Neuron (in vitro differentiated cells): ENCODE measurements at regions not wholly inside any gene's neighbourhood (a gene's known extent, or its start where the extent isn't known, plus 50 kb on each side); places are given as distances from the start of the nearest gene placed in this dataset.

Experiments used
- H2AFZ ChIP-seq: one replicate; pipeline ENCODE4 v1.6.1; 2013; ENCODE audit warnings: low read depth, mild to moderate bottlenecking, inconsistent platforms, low read length, moderate library complexity
- H3K27me3 ChIP-seq: one replicate; pipeline ENCODE4 v1.6.1; 2013; ENCODE audit warnings: low read length; ENCODE audit not compliant: insufficient read depth
- H3K36me3 ChIP-seq: one replicate; pipeline ENCODE4 v1.6.1; 2013; ENCODE audit warnings: low read length; ENCODE audit not compliant: insufficient read depth
- H3K4me1 ChIP-seq: one replicate; pipeline ENCODE4 v1.6.1; 2013; ENCODE audit warnings: low read length; ENCODE audit not compliant: insufficient read depth
- H3K4me3 ChIP-seq: 2 replicates; pipeline ENCODE4 v1.5.1; 2013; ENCODE audit warnings: mild to moderate bottlenecking, low read length, moderate library complexity
- H3K9me3 ChIP-seq: one replicate; pipeline ENCODE4 v1.6.1; 2013; ENCODE audit warnings: low read length

DNA sequence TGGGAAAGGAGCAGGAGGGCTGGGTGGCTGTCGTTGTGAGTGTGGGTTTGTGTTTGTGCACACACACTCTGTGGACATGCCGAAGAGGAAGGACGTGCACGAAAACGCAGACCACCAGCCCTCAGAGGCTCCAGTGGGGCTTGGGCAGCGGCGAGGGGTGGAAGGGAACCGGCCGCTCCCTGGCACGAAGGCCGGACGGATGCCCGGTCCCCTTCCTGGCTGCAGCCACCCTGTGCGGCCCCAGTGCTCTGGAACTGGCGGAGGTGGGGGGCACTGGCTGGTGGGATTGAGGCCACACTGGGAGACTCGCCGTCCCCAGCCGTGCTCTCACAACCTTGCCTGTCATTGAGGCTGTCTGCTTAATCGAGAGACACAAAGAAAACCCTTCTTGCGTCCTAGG, 852.6 kb upstream of the SALL3 start:
- no peaks in the 10 kb centered on the region for H3K36me3 ChIP-seq
- H3K9me3 ChIP-seq = no peaks in the 10 kb centered on the region
- no peaks in the 10 kb centered on the region for H3K27me3 ChIP-seq
- H3K4me1 ChIP-seq = no peaks in the 10 kb centered on the region
- H2AFZ ChIP-seq = no peak overlapping the region
- H3K4me3 ChIP-seq = no peak overlapping the region

GRCh38 chr18:78128004-78128403, 851.6 kb upstream of the SALL3 start:
- Histone ChIP-seq H3K36me3 (no peaks in the 10 kb centered on the region), H3K9me3 (no peaks in the 10 kb centered on the region), H3K4me3 (no peak overlapping the region), H3K4me1 (no peaks in the 10 kb centered on the region), H2AFZ (no peak overlapping the region), H3K27me3 (no peaks in the 10 kb centered on the region)

GRCh38 chr18:78129260-78129659, 850.4 kb upstream of the SALL3 start:
- no peak overlapping the region for H3K4me3 ChIP-seq
- H3K36me3 ChIP-seq = no peaks in the 10 kb centered on the region
- no peak overlapping the region for H2AFZ ChIP-seq
- H3K27me3 ChIP-seq = no peaks in the 10 kb centered on the region
- H3K4me1 ChIP-seq = no peaks in the 10 kb centered on the region
- no peaks in the 10 kb centered on the region for H3K9me3 ChIP-seq

DNA sequence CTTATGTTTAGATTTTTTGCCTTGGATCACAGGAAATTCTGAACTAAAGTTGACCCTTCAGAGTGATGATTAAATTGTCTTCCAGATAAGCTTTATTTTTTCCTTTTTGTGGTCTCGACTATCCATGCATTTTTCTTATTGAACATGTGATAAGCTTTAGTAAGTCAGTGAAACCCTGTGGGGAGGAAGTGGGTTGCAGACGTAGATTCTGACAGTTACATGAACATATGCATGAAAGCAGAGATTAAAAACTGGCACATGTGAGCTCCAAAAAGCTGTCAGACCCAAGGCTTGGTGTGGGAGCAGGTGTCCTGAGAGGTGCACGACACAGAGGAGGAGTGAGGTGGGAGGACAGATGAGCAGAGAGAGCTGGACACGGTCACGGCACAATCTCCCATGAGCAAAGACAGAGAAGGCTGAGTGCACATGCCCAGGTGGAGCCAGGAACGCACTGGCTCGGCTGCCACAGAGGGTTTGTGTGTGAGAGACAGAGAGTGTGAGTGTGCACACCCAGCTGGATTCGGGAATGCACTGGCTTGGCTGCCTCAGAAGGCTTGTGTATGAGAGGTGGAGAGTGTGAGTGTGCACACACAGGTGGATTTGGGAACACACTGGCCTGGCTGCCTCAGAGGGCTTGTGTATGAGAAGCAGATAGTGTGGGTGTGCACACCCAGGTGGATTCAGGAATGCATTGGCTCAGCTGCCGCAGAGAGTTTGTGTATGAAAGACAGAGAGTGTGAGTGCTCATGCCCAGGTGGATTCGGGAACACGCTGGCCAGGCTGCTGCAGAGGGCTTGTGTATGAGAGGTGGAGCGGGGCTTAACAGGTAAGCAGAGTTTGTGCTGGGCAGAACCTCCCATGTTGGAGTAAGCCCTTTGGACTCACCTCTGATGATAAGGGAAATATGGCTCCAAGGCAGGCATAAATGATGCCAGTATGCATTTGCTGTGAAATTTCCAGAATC, 849.1 kb upstream of the SALL3 start:
- no peaks in the 10 kb centered on the region for H3K27me3 ChIP-seq
- no peaks in the 10 kb centered on the region for H3K9me3 ChIP-seq
- no peaks in the 10 kb centered on the region for H3K36me3 ChIP-seq
- no peaks in the 10 kb centered on the region for H3K4me1 ChIP-seq
- H3K4me3 ChIP-seq = no peak overlapping the region
- H2AFZ ChIP-seq = no peak overlapping the region

- Histone ChIP-seq H3K9me3 (no peaks in the 10 kb centered on the region), H3K4me1 (no peaks in the 10 kb centered on the region), H3K36me3 (no peaks in the 10 kb centered on the region), H3K27me3 (peaks cover 9% of the 10 kb centered on the region), H2AFZ (no peak overlapping the region), H3K4me3 (no peak overlapping the region)
Measured at GRCh38 chr18:78133729-78134128, 845.9 kb upstream of the SALL3 start.

- no peaks in the 10 kb centered on the region for H3K36me3 ChIP-seq
- H3K9me3 ChIP-seq = no peaks in the 10 kb centered on the region
- H3K4me3 ChIP-seq = no peak overlapping the region
- H2AFZ ChIP-seq = no peak overlapping the region
- H3K4me1 ChIP-seq = no peaks in the 10 kb centered on the region
- H3K27me3 ChIP-seq = peaks cover 20% of the 10 kb centered on the region
Measured at GRCh38 chr18:78136986-78137385, 842.6 kb upstream of the SALL3 start.

DNA sequence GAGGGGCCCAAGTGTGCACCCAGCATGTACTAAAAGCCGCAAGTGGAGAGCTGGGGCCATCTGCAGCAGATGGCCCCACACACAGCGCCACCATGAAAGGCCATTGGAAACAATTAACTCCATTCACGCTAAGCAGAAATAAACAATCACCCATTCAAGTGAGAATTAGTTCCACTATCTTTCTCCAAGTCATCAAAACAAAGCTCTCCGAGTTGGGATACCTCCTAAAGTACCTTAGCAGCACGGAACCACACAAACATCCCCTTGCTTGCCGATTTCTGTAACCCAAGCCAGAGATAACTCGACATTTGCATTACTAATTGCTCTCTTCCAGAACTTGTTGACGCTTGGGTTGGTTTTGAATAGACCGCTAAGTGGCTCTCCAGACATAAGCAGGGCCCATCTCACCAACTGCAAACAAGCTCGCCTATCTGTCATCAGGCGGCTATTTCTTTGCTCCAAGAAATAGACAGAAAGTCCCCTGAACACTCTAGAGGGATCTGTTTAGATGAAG, 840.6 kb upstream of the SALL3 start:
- no peaks in the 10 kb centered on the region for H3K36me3 ChIP-seq
- no peak overlapping the region for H2AFZ ChIP-seq
- no peaks in the 10 kb centered on the region for H3K9me3 ChIP-seq
- H3K4me3 ChIP-seq = no peak overlapping the region
- H3K27me3 ChIP-seq = peaks cover 24% of the 10 kb centered on the region
- no peaks in the 10 kb centered on the region for H3K4me1 ChIP-seq

- no peaks in the 10 kb centered on the region for H3K4me1 ChIP-seq
- H3K27me3 ChIP-seq = peaks cover 26% of the 10 kb centered on the region
- H3K9me3 ChIP-seq = no peaks in the 10 kb centered on the region
- no peak overlapping the region for H3K4me3 ChIP-seq
- H2AFZ ChIP-seq = no peak overlapping the region
- H3K36me3 ChIP-seq = no peaks in the 10 kb centered on the region
Measured at GRCh38 chr18:78140294-78140693, 839.3 kb upstream of the SALL3 start.

- H3K36me3 ChIP-seq = no peaks in the 10 kb centered on the region
- no peak overlapping the region for H2AFZ ChIP-seq
- H3K27me3 ChIP-seq = peaks cover 13% of the 10 kb centered on the region
- H3K9me3 ChIP-seq = no peaks in the 10 kb centered on the region
- H3K4me3 ChIP-seq = no peak overlapping the region
- H3K4me1 ChIP-seq = no peaks in the 10 kb centered on the region
Measured at GRCh38 chr18:78144669-78145068, 834.9 kb upstream of the SALL3 start.

DNA sequence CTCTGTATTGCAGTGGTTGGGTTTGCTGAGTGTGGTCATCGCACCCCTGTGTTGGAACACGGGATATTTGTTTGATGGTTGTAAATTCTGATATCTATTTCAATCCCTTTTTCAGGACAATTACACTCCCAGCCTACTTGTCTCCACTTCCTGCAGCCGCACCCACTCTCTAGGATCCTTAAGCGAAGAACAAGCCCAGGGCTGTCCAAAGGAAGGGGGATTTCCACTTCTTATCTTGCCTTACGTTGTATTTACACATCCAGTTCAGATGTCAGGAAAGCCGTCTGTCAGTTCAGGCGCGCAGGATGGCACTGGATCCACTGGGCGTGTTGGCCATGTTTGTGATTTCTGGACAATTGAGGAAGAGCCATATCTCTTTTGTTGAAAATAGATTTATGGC, 834.5 kb upstream of the SALL3 start:
- H3K4me3 ChIP-seq = no peak overlapping the region
- H2AFZ ChIP-seq = no peak overlapping the region
- H3K36me3 ChIP-seq = no peaks in the 10 kb centered on the region
- H3K4me1 ChIP-seq = no peaks in the 10 kb centered on the region
- no peaks in the 10 kb centered on the region for H3K9me3 ChIP-seq
- H3K27me3 ChIP-seq = peaks cover 10% of the 10 kb centered on the region

DNA sequence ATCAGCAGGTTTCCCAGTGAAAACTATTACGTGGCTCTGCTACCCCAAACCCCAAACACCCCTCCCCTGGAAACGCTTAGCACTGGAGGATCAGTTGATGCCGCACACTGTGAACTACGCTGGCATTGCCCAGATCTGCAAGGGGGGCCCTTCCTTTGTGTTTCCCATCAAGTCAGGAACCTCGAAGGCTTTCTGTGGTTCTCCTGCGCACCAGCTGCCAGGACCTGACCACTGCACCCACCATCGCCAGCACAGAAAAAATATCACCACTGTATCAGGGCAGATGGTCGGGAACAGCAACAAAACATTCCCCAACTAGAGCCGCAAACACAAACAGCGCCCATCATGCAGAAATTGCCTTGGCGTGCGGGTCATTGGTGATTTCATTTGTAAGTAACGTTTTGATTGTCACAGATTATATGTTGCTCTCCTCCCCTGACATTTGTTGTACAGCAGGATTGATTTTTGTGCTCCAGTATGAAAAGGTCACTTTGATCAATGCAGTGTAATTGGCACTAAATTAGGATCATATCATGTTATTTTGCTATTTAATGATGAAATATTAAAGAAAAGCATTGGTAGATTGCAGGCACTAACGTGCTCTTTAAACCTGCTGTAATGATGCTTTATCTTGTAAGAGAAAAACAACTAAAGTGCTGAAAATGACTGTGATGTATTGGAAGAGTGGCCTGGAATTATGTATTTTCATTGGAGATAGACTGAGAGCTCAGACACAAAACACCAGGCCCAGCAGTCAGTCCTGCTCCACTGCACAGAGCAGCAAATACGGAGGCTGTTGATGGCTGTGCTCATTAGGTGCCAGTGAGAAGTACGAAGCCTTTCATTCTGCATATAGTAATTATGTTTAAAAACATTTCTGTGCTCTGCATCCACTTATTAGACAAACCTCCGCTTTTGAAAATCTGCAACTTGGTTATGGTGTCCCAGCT, 833.2 kb upstream of the SALL3 start:
- Histone ChIP-seq H3K9me3 (no peaks in the 10 kb centered on the region), H2AFZ (no peak overlapping the region), H3K4me3 (no peak overlapping the region), H3K4me1 (no peaks in the 10 kb centered on the region), H3K27me3 (peaks cover 6% of the 10 kb centered on the region), H3K36me3 (no peaks in the 10 kb centered on the region)

DNA sequence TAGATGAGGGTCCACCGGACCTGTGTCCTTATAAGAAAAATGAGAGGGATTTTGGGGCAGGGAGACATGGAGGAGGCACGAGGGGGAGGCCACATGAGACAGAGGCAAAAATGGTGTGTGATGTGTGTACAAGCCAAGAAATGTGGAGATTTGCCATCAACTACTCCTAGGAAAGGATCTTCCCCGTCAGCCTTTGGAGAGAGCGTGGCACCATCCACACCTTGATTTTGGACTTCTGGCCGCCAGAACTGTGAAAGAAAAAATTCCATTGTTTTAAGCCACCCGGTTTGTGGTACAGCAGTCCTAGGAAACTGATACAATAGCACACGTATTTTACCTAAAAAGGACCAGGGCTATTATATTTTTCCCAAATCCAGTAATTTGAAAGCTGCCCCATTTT, 829.0 kb upstream of the SALL3 start:
- H3K9me3 ChIP-seq = no peaks in the 10 kb centered on the region
- no peaks in the 10 kb centered on the region for H3K36me3 ChIP-seq
- H2AFZ ChIP-seq = no peak overlapping the region
- H3K4me1 ChIP-seq = no peaks in the 10 kb centered on the region
- H3K27me3 ChIP-seq = no peaks in the 10 kb centered on the region
- no peak overlapping the region for H3K4me3 ChIP-seq

GRCh38 chr18:78151234-78151633, 828.4 kb upstream of the SALL3 start:
- Histone ChIP-seq H2AFZ (no peak overlapping the region), H3K4me1 (no peaks in the 10 kb centered on the region), H3K27me3 (no peaks in the 10 kb centered on the region), H3K36me3 (no peaks in the 10 kb centered on the region), H3K4me3 (no peak overlapping the region), H3K9me3 (no peaks in the 10 kb centered on the region)
